ENCODE measurements at regions not wholly inside any gene's neighbourhood (a gene's known extent, or its start where the extent isn't known, plus 50 kb on each side); places are given as distances from the start of the nearest gene placed in this dataset.

- DNase-seq (ENCODE audit: low spot score) = no peak
These were observed 97.4 kb upstream of the ITGA6 start for GRCh38 chr2:172329774-172330671.

DNA sequence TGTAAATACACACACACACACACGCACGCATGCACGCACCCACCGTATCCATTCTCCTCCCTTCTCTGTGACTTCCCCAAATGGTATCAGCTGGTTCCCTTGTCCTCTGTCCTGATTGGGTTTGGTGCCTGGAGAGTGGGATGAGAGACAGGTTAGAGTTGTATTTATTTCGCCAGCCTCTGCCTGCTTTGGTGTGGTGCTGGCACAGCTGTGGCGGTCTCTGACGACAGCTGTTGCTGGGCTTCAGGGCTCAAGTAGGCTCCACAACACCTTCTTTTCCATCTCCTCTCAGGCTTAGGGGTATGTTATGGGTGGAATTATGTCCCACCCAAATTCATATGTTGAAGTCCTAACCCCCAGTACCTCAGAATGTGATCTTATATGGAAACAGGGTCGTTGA lies 94.9 kb upstream of the ITGA6 start:
- no peak for DNase-seq (ENCODE audit: low spot score)

DNA sequence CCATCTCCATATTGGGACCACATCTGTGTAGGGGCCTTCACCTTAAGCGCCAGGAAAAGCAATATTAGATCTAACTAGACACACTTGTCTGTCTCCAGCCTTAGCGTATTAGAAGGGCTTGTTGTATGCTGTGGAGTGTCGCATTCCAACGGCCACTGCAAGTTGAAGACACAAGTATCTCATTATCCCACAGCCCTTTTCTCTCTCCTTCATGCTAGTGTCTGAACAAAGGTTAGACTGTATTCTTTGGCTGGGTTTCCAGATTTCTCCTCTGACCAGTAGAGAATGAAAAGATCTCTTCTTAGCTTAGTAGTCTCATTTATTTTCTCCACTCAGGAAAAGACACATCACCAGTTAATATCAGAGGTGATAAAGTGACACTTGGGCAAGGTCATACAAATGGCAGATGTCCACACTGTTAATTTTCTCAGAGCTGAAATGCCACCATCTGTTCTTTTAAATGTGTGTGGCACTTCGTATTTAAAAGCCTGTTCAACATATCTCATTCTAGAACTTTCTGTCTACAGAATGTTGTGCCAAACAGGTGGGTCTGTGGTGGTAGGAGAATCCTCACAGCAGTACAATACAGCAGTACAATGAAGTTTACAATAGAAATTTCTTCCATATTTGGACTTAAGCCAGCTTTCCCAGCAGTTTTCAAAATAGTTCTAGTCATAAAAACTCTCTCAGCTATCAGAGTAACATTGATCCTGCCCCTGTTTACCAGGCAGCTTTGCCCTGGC lies 94.0 kb upstream of the ITGA6 start:
- no peak for DNase-seq (ENCODE audit: low spot score)

DNA sequence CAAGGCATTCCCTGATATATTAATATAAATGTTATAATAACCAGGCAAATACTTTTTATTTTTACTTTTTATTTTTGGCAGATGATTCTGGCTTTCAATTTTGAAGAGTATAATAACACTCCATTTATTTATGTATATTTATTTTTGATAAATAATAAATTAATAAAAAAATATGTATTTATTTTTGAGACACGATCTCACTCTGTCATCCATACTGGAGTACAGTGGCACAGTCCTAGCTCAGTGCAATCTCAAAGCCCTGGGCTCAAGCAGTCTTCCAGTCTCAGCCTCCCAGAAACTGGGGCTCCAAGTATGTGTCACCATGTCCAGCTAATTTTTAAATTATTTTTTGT lies 93.4 kb upstream of the ITGA6 start:
- no peak for DNase-seq (ENCODE audit: low spot score)

- DNase-seq (ENCODE audit: low spot score) = no peak
These were observed 92.4 kb upstream of the ITGA6 start for GRCh38 chr2:172334988-172335387.

DNA sequence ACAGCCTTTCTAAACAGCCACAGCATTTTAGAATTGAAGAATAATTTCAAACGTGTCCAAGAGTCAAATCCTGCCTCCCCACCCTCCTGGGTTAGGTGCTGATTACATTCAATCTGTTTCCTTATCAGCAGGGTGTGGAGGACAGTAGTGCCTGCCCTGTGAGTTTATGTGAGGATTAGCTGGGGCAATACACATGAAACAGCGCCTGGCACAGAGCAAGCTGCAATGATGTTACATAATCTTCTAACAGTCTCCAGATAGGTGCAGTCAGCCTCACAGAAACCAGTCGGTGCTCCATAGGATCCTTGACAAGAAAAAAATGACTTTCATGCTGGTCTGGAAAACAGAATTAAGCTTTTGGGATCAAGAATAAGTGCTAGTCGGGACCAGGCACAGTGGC lies 91.7 kb upstream of the ITGA6 start:
- no peak for DNase-seq (ENCODE audit: low spot score)

GRCh38 chr2:172336681-172337080 lies 90.7 kb upstream of the ITGA6 start:
- no peak for DNase-seq (ENCODE audit: low spot score)

DNA sequence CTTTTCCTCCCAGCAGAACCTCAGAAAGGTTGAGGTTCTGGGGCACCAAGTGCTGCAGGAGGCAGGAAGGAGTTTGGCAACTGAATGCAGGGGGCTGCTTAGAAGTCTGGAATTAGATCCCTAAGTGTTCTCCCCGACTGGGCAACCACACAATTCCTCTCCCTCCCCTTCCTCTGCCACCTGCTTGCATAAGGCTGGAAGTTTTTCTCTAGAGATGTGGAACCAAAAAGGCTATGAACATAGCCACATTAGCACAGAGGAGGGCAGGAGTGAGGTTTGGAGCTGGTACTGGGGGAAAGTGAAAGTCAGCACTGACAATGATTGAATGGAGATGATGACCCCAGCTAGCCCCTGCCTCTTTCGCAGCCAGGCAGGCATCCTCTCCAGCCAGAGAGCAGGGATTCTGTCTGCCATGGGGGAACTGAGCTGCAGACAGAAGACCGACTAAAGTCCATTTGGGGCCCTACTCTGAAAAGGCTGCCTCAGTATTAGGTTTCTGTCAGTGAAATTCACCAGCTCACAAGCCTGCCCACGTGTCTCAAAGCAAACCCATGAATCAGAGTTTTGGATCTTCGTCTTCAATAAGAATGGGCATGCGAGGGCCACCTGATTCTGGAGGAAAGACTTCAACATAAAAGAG lies 87.9 kb upstream of the ITGA6 start:
- no peak for DNase-seq (ENCODE audit: low spot score)

DNA sequence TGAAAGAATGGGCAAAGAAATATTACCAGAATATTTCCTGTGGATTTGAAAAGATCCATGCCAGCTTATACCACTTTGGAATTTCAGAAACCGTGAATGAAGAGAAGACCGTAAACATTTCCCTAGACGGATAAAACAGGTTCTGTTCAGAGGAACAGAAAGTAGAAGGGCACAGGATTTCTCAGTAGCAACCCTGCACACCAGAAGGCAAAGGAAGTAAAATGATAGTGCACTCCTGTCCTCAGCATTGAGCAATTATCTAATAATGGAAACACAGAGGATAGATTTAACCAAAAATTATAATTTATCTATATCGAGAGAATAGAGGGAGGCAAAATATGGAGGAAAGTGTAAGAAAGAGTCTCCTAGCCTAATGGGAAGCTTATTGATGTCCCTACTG lies 87.0 kb upstream of the ITGA6 start:
- no peak for DNase-seq (ENCODE audit: low spot score)

GRCh38 chr2:172342078-172342477 lies 85.3 kb upstream of the ITGA6 start:
- no peak for DNase-seq (ENCODE audit: low spot score)

DNA sequence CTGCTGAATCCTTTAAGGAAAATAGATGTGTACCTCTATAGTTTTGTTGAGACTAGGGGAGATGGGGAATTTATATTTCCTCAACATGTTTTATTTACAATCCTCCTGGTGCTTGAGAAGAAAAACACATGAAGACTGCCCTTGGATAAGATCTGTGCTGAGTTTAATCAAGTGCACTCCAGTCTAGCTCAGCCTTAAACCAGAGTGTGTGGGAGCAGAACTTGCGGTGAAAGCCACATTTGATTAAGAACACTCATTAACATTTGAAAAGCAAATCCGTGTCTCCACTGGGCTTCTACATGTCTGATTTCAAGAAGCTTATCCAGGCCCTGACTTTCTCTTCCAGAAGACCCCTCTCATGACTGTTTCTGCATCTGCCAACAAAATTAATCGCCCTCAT lies 84.8 kb upstream of the ITGA6 start:
- DNase-seq (ENCODE audit: low spot score) = no peak

DNA sequence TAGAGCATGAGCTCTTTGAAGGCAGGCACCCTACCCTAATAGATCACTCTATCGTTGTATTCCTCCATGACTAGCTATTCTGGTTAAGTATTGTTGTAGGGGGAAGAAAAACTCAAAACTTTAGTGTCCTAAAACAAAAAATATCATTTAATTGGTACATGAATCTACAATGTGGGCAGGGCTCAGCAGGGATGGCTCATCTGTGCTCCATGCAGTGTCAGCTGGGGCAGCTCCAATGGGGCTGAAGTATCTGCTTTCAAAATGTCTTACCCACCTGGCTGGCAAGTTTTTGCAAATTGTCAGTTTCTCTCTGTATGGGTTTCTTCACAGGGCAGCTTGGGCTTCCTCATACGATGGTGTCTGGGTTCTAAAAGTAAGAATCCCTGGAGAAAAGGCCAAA lies 83.2 kb upstream of the ITGA6 start:
- DNase-seq (ENCODE audit: low spot score) = no peak

DNA sequence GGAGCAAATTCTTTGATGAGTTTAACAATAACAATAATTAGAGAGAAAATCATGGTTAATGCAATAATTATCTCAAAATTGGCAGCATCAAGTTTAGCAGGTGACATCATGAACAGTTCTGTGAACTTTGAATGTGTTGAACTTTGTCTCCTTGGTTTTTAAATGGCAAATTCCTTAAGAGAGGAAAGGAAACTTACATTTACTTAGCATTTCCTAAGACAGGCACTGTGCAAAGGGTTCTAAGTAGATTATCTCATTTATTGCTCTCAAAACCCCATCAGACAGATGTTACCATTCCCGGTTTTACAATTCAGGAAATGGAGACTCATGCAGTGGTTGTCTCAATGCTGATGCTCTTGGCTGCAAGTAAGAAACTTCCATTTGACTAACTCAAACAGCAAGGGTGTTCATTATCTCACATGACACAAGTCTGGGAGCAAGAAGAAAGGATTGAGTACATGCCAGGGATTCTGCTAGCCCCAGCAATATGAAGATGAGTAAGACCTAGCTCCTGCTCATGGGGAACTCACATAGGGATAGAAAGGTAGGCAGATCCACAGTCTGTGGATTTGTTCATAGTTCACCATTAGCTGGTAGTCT lies 81.3 kb upstream of the ITGA6 start:
- no peak for DNase-seq (ENCODE audit: low spot score)

GRCh38 chr2:172348555-172349288 lies 78.7 kb upstream of the ITGA6 start:
- no peak for DNase-seq (ENCODE audit: low spot score)

GRCh38 chr2:172350839-172351479 lies 76.4 kb upstream of the ITGA6 start:
- no peak for DNase-seq (ENCODE audit: low spot score)

GRCh38 chr2:172351586-172351985 lies 75.8 kb upstream of the ITGA6 start:
- DNase-seq (ENCODE audit: low spot score) = no peak

DNA sequence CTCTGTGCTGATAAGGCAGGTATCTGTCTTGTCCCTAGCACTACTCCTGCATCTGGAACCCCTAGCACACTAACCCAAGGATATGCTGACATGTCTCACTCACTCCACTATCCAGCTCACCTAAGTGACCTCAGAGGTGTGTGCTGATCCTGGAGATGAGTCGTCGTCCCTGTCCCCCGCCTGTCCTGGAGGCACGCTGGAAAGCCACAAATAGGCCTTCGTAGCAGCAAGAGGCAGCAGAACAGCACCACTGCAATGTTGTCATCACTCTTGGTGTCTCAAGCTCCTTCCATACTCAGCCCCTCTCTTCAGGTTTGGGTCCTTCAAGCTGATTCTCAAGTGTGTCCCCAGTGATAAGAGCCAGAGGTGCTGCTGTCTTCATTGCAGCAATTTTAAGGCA lies 73.0 kb upstream of the ITGA6 start:
- DNase-seq (ENCODE audit: low spot score) = no peak

DNA sequence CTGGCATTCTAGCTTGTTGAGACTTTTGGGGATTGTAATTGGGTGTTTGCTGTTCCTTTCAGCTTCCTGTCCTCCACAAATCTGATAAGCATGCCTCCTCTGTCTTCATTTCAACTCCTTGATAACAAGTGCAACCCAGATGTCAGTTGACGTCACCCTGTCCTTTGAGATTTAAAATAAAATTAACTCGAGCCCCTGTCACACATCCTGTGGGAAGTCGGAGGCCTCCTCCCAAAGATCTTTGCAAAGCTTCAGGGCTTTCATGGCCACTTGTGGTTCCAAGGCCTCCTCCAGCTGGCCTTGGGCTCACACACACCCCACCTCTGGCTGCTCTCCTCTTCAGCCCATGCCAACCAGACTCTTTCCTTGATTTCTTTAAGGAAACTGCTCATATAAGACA lies 69.9 kb upstream of the ITGA6 start:
- no peak for DNase-seq (ENCODE audit: low spot score)

GRCh38 chr2:172358691-172359556 lies 68.5 kb upstream of the ITGA6 start:
- DNase-seq (ENCODE audit: low spot score) = no peak

DNA sequence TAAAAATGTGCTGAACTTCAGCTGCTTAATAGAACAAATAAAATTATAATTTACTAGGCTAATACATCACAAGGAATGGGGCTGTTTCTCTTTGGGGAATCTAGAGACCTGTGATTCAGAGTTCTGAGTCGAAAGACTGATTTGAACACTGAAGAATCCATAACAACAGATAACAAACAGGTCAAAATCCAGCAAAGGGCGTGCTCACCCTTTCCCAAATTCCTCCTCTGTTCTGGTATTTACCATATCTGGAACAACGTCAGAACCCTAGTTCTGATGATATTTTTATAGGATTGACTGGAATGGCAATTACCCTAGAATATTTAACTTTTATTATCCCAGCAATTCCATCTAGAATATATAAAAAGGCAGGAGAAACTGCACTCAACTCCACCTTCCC lies 66.0 kb upstream of the ITGA6 start:
- DNase-seq (ENCODE audit: low spot score) = no peak

- DNase-seq (ENCODE audit: low spot score) = no peak
These were observed 65.5 kb upstream of the ITGA6 start for GRCh38 chr2:172361840-172362239.

Measured in iPS-NIHi11 (cell line).